SK-MEL-5 (cell line): ENCODE measurements at regions not wholly inside any gene's neighbourhood (a gene's known extent, or its start where the extent isn't known, plus 50 kb on each side); places are given as distances from the start of the nearest gene placed in this dataset.

Experiments
- DNase-seq: peaks from one replicate; pipeline ENCODE4 v3.0.0-alpha.2; 2016; ENCODE audit warnings: low read depth, low spot score
- in situ Hi-C: cut with HindIII; loops from 2 replicates; pipeline ENCODE4 v1.10.0; 2016; ENCODE audit warnings: low sequenced_read_pairs, high pct_unique_total_duplicates, low pct_unique_long_range_greater_than_20kb

DNA sequence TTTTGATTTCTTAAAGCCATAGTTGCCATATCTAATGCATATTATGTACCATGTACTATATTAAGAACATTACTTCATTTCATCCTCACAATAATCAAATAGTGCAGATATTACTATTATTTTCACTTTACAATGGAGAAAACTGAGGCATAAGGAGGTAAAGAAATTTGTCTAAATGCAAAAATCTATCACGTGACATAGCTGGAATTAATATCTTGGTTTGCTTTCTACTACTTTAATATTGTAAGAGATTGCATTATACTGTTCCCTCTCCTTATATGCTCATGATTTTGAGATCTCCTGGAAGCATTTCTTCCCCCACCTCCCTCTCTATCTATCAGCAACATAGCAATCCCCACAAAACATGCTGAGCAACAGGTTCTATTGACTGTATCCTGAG lies 330.8 kb upstream of the SPTLC3 start:
- in situ Hi-C loops: no loop called here
- DNase-seq: no peak

DNA sequence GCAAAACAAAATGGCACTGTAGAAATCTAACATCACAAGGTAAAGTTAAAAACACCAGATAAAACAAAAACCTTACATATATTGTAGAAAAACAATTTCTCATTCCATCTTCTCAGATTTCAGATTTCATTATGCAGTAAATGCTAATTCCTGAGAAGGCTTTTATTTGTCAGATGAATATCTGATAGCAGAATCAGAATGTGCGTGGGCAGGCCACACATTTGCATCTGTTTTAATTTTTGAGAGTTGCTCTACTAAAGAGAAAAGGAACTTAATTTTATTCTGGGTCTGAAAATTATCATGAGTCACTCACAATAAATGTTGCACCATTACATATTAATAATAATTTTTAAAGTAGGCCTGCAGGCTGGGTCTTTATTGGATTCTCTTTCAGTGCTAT lies 329.3 kb upstream of the SPTLC3 start:
- no peak for DNase-seq
- in situ Hi-C loops: no loop called here

- in situ Hi-C loops: no loop called here
Measured at GRCh38 chr20:12682613-12683012, 326.2 kb upstream of the SPTLC3 start.

DNA sequence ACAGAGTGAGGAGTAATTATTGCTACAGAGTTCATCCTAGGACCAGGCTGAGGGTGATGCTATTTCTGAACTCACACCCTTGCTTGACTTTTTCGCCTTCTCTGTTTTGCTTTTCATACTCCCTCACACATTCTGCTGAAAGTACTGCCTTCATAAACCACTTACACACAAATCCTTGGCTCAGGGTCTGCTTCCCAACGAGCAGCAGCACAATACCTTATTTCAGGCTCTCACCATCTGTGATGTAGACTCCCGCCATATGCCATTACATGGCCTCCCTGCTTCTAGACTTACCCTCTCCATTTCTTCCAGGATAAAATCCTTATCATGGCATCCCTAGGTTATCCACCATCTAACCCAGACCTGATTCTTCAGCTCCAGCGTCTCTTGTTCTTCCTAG lies 321.3 kb upstream of the SPTLC3 start:
- in situ Hi-C loops: no loop called here
- DNase-seq: no peak

More at GRCh38 chr20:12682613-12683012, 326.2 kb upstream of the SPTLC3 start:
- DNase-seq: no peak

GRCh38 chr20:12695937-12696336 lies 312.8 kb upstream of the SPTLC3 start:
- in situ Hi-C loops: no loop called here
- peak; percentile 20 for DNase-seq

DNA sequence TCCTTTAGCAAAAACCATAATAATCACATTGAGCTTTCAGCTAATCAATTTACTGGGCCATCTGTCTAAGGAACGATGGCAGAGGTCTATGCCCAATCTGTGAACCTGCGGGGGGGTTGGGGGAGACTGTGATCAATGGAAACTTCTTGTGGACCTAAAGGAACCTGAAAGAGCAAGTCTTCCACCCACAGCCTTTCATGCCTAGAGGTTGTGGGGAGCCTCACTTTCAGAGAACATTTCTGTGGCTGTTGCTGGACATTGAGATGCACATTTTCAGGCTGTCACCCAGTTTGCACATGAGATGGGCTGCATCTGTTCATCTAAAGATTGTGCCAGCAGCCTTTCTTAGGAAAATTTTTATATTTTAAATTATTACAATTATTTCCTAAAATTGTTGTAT lies 310.0 kb upstream of the SPTLC3 start:
- no peak for DNase-seq

GRCh38 chr20:12699374-12700228 lies 309.2 kb upstream of the SPTLC3 start:
- in situ Hi-C loops: no loop called here
- DNase-seq: no peak

More for the DNA sequence above, 310.0 kb upstream of the SPTLC3 start:
- in situ Hi-C loops: no loop called here

GRCh38 chr20:12700701-12701100 lies 308.1 kb upstream of the SPTLC3 start:
- no peak for DNase-seq
- in situ Hi-C loops: no loop called here

DNA sequence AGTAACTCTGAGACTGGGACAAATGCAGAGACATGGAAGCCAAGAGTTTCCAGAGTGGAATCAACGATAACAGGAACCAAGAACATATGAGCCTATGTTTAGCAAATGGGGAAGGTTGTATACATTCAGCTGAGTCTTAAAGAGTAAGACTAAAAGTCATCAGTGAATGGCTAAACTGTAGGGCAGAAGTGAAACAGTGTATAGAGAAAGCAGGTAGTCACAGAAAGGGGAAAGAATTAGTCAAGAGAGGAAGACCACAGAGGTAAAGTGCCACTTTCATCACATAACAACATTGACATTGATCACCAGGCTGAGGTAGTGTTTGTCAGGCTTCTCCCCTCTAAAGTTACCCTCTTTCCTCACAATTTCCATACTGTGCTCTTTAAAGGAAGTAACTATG lies 306.5 kb upstream of the SPTLC3 start:
- in situ Hi-C loops: no loop called here
- DNase-seq: no peak

- DNase-seq: peak; percentile 97
- in situ Hi-C loops: no loop called here
Measured at GRCh38 chr20:12715371-12715770, 293.4 kb upstream of the SPTLC3 start.

- DNase-seq: peak; percentile 79
- in situ Hi-C loops: no loop called here
Measured at GRCh38 chr20:12715991-12716680, 292.6 kb upstream of the SPTLC3 start.

DNA sequence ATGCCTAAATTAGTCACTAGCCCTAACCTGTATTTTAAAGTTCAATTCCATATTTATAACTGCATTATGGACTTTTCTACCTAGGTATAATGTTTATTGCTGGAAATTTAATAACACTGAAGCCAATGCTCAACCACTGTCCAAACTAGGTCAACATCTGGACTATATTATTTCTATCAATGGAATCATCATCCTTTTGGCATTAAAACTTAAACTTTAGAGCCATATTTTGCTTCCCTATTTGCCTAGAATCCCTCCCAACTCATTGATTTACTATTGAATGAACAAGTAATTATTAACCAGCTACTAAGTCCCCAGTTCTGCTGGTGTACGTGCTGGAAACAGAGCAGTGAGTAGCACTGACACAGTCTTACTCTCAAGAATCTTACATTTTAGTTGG lies 291.7 kb upstream of the SPTLC3 start:
- in situ Hi-C loops: no loop called here
- no peak for DNase-seq

GRCh38 chr20:12718619-12719018 lies 290.2 kb upstream of the SPTLC3 start:
- DNase-seq: no peak
- in situ Hi-C loops: no loop called here

DNA sequence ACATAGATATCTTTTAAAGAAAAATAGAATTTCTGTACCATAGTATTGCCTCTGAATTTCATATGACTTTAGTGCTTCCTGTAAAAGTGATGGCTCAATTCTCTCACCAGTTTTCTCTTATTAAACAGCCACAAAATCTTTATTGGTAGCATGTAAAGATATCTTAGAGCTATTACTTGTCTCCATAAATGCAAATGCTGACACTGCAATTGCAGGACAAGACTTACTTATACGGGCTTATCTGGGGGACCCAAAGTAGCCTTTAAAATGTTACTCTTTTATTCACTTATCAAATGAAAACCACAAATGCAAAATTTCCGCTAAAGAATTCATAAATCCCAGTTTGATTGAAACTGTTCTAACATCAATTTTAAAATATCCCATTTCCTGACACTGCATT lies 287.1 kb upstream of the SPTLC3 start:
- in situ Hi-C loops: no loop called here
- DNase-seq: no peak

- DNase-seq: no peak
- in situ Hi-C loops: no loop called here
Measured at GRCh38 chr20:12722091-12722490, 286.7 kb upstream of the SPTLC3 start.

- in situ Hi-C loops: no loop called here
- DNase-seq: no peak
Measured at GRCh38 chr20:12723811-12724210, 285.0 kb upstream of the SPTLC3 start.

- in situ Hi-C loops: no loop called here
- no peak for DNase-seq
Measured at GRCh38 chr20:12728782-12729181, 280.0 kb upstream of the SPTLC3 start.

DNA sequence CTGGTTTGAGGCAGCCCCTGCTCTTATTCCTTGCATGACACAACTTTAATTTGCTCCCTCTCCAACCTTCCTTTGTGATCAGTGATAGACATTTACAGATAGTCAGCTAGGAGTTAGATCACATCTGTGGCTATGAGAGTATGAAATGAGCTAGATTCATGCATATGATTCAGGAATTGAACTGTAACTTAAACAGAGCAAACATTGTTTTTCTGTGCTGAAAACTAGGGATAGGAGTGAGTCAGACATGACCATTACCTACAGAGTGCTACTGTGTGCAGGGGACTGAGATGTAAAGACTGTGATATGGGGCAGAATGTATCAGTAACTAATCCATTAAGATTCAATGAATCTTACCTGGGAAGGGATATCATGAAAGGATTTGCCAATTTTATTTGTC lies 279.4 kb upstream of the SPTLC3 start:
- peak; percentile 58 for DNase-seq
- in situ Hi-C loops: no loop called here

GRCh38 chr20:12733811-12734210 lies 275.0 kb upstream of the SPTLC3 start:
- in situ Hi-C loops: no loop called here

More at GRCh38 chr20:12733811-12734210, 275.0 kb upstream of the SPTLC3 start:
- no peak for DNase-seq
